GM19468 (cell line): ENCODE measurements at regions not wholly inside any gene's neighbourhood (a gene's known extent, or its start where the extent isn't known, plus 50 kb on each side); places are given as distances from the start of the nearest gene placed in this dataset.

ENCODE experiments used
- ATAC-seq: cut with Tn5 transposase; IDR thresholded peaks from one replicate; pipeline ENCODE4 v1.9.1; 2021; ENCODE audit warnings: mild to moderate bottlenecking, moderate library complexity, moderate number of reproducible peaks; ENCODE audit not compliant: unreplicated experiment; ENCODE audit errors: extremely low read depth

- ATAC-seq, result no peak
Observed at GRCh38 chr2:226159875-226160479, 639.6 kb downstream of the IRS1 start.

GRCh38 chr2:226158940-226159339 lies 640.7 kb downstream of the IRS1 start:
- no peak for ATAC-seq

- no peak for ATAC-seq
Observed at GRCh38 chr2:226158229-226158628, 641.4 kb downstream of the IRS1 start.

GRCh38 chr2:226155093-226155875 lies 644.3 kb downstream of the IRS1 start:
- ATAC-seq, result no peak

GRCh38 chr2:226154610-226155009 lies 645.0 kb downstream of the IRS1 start:
- no peak for ATAC-seq

GRCh38 chr2:226153553-226153952 lies 646.1 kb downstream of the IRS1 start:
- ATAC-seq, result no peak

- no peak for ATAC-seq
Observed at GRCh38 chr2:226151157-226151556, 648.5 kb downstream of the IRS1 start.

- ATAC-seq, result no peak
Observed at GRCh38 chr2:226143091-226143490, 656.5 kb downstream of the IRS1 start.

- ATAC-seq, result no peak
Observed at GRCh38 chr2:226142463-226142862, 657.2 kb downstream of the IRS1 start.

GRCh38 chr2:226140594-226140993 lies 659.0 kb downstream of the IRS1 start:
- ATAC-seq, result no peak

- no peak for ATAC-seq
Observed at GRCh38 chr2:226139759-226140158, 659.9 kb downstream of the IRS1 start.

- peak; percentile 48 for ATAC-seq
Observed at GRCh38 chr2:226137201-226137811, 662.3 kb downstream of the IRS1 start.

GRCh38 chr2:226136739-226137138 lies 662.9 kb downstream of the IRS1 start:
- peak; percentile 23 for ATAC-seq

GRCh38 chr2:226135861-226136548 lies 663.6 kb downstream of the IRS1 start:
- ATAC-seq, result no peak

GRCh38 chr2:226132323-226133215 lies 667.1 kb downstream of the IRS1 start:
- no peak for ATAC-seq

GRCh38 chr2:226131299-226131784 lies 668.3 kb downstream of the IRS1 start:
- ATAC-seq, result no peak

GRCh38 chr2:226130192-226130591 lies 669.4 kb downstream of the IRS1 start:
- no peak for ATAC-seq

GRCh38 chr2:226127682-226128081 lies 671.9 kb downstream of the IRS1 start:
- ATAC-seq, result no peak

GRCh38 chr2:226126104-226126503 lies 673.5 kb downstream of the IRS1 start:
- no peak for ATAC-seq
